Activated T-helper 2 cell treated with anti-CD3 and anti-CD28 coated beads, Interferon-gamma antibody, Interleukin-2, Interleukin-4, amounts not matched to agents 10 μg/mL and 5 μg/mL and 100 μg/mL, durations not matched to agents 14 hours and 24 hours and 36 hours (primary cell): ENCODE measurements at regions not wholly inside any gene's neighbourhood (a gene's known extent, or its start where the extent isn't known, plus 50 kb on each side); places are given as distances from the start of the nearest gene placed in this dataset.

Experiments
- DNase-seq: peaks from one replicate; pipeline ENCODE4 v3.0.0; 2021; ENCODE audit warnings: low spot score
- H3K27ac Mint-ChIP-seq: one replicate; pipeline ENCODE4 v1.8.0; 2021; ENCODE audit warnings: mixed read lengths
- H3K27me3 Mint-ChIP-seq: one replicate; pipeline ENCODE4 v1.8.0; 2021; ENCODE audit warnings: low read depth, mixed read lengths
- H3K36me3 Mint-ChIP-seq: one replicate; pipeline ENCODE4 v1.8.0; 2021; ENCODE audit warnings: low read depth, mixed read lengths
- H3K4me1 Mint-ChIP-seq: one replicate; pipeline ENCODE4 v1.8.0; 2021; ENCODE audit warnings: low read depth, mixed read lengths
- H3K4me3 Mint-ChIP-seq: one replicate; pipeline ENCODE4 v1.8.0; 2021; ENCODE audit warnings: low read depth, mild to moderate bottlenecking, moderate library complexity, mixed read lengths
- H3K9me3 Mint-ChIP-seq: one replicate; pipeline ENCODE4 v1.8.0; 2021; ENCODE audit warnings: mixed read lengths
- intact Hi-C: fragments of 100-400 bp; cut with micrococcal nuclease; formaldehyde crosslinking; loops from one replicate; pipeline ENCODE4 v1.15.1; 2023

DNA sequence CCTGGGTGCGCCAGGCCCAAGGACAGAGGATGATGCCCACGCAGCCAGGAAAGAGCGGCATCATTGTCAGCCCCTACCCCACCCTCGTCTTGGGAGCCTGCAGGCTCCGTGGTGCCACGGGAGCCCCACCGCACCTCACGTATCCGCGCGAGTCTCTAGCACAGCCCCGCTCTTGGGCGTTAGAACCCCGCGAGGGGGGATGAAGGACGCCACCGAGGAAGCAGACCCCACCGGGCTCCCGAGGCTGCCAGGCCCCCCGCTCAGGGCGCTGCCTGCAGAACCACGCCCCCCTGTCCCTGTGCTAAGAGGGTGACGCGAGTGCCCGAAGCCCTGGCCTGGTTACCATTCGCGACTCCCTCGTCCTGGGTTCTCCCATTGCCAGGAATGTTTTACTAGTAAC is 52.3 kb upstream of the MS4A8 start:
- Mint-ChIP-seq H3K36me3 (no peaks in the 10 kb centered on the region), H3K4me1 (no peaks in the 10 kb centered on the region), H3K27ac (no peak overlapping the region), H3K27me3 (no peaks in the 10 kb centered on the region), H3K9me3 (no peaks in the 10 kb centered on the region), H3K4me3 (no peak overlapping the region)
- intact Hi-C loops, result no loop called here
- no peak for DNase-seq
